SK-N-SH (cell line): ENCODE measurements at regions not wholly inside any gene's neighbourhood (a gene's known extent, or its start where the extent isn't known, plus 50 kb on each side); places are given as distances from the start of the nearest gene placed in this dataset.
"Not testable (repeated sequence)": the region's sequence is repeated elsewhere in the genome, so short reads cannot be mapped to it uniquely, and the experiment has no call there.

Source experiments
- CTCF ChIA-PET: fragments of 300-600, 350-600 bp; formaldehyde crosslinking; extraction: SDS; loops from one replicate; lab custom pipeline; 2021; lab: Yijun Ruan, JAX
- POLR2A ChIA-PET: fragments of 350-600 bp; sonication (Branson Sonifier 250); formaldehyde crosslinking; extraction: SDS; loops from one replicate; lab custom pipeline; 2020; ENCODE audit warnings: antibody characterized with exemption, inconsistent platforms; lab: Yijun Ruan, JAX
- DNase-seq: peaks from one replicate; pipeline ENCODE4 v3.0.0; 2012
- H2AFZ ChIP-seq: fragments of 200-600 bp; sonication (generic); 2 replicates; pipeline ENCODE4 v1.8.1; 2016; ENCODE audit warnings: antibody characterized with exemption, mild to moderate bottlenecking, low read depth
- H3F3A ChIP-seq: fragments of 200-600 bp; sonication (generic); replicated peaks from 2 replicates; pipeline ENCODE3; 2016; ENCODE audit warnings: antibody characterized with exemption, mild to moderate bottlenecking; ENCODE audit not compliant: insufficient read depth
- H3K27ac ChIP-seq, 2 experiments: fragments of 200-500 bp in 1 of 2; fragments of 200-600 bp in 1 of 2; sonication (Bioruptor generic) in 1 of 2; sonication (generic), shearing (Covaris generic) in 1 of 2; 2 replicates each; pipeline versions ENCODE4 v1.5.1 to v1.6.1; 2014 to 2016; ENCODE audit warnings: low read depth in 2 of 2, inconsistent platforms in 1 of 2, low read length in 1 of 2, mild to moderate bottlenecking in 1 of 2, mixed read lengths in 1 of 2
- H3K27me3 ChIP-seq: fragments of 200-600 bp; sonication (generic), shearing (Covaris generic); 2 replicates; pipeline ENCODE4 v1.6.1; 2016; ENCODE audit warnings: mixed run types; ENCODE audit not compliant: insufficient read depth
- H3K36me3 ChIP-seq, 2 experiments: fragments of 200-500 bp in 1 of 2; fragments of 200-600 bp in 1 of 2; sonication (Bioruptor generic) in 1 of 2; sonication (generic) in 1 of 2; replicated peaks in 1 of 2; 2 replicates each; pipeline versions ENCODE3 to v1.5.1; 2014 to 2016; ENCODE audit warnings: low read length in 1 of 2, mild to moderate bottlenecking in 1 of 2; ENCODE audit not compliant: insufficient read depth in 2 of 2, control insufficient read depth in 1 of 2
- H3K4me1 ChIP-seq, 2 experiments: fragments of 200-500 bp in 1 of 2; fragments of 200-600 bp in 1 of 2; sonication (Bioruptor generic) in 1 of 2; sonication (generic), shearing (Covaris generic) in 1 of 2; 2 replicates each; pipeline versions ENCODE4 v1.5.1 to v1.6.1; 2014 to 2016; ENCODE audit warnings: low read depth in 1 of 2, low read length in 1 of 2, mixed run types in 1 of 2; ENCODE audit not compliant: insufficient read depth in 2 of 2, control insufficient read depth in 1 of 2
- H3K4me2 ChIP-seq: fragments of 200-600 bp; sonication (generic), shearing (Covaris generic); 2 replicates; pipeline ENCODE4 v1.6.1; 2017; ENCODE audit warnings: mixed run types
- H3K4me3 ChIP-seq, 2 experiments: fragments of 200-500 bp in 1 of 2; fragments of 200-600 bp in 1 of 2; sonication (Bioruptor generic) in 1 of 2; sonication (generic), shearing (Covaris generic) in 1 of 2; 2 replicates each; pipeline versions ENCODE4 v1.5.1 to v1.8.1; 2014 to 2016; ENCODE audit warnings: low read depth in 2 of 2, inconsistent platforms in 1 of 2, low read length in 1 of 2, mild to moderate bottlenecking in 1 of 2, mixed read lengths in 1 of 2, moderate library complexity in 1 of 2
- H3K79me2 ChIP-seq: fragments of 200-600 bp; sonication (generic); 2 replicates; pipeline ENCODE4 v1.8.1; 2017; ENCODE audit warnings: mild to moderate bottlenecking; ENCODE audit not compliant: insufficient read depth
- H3K9ac ChIP-seq: fragments of 200-600 bp; sonication (generic); 2 replicates; pipeline ENCODE4 v1.6.1; 2017; ENCODE audit warnings: mixed run types
- H3K9me2 ChIP-seq: fragments of 200-600 bp; sonication (generic); 2 replicates; pipeline ENCODE4 v1.6.1; 2017; ENCODE audit warnings: mixed run types
- H3K9me3 ChIP-seq: fragments of 200-600 bp; sonication (generic); 2 replicates; pipeline ENCODE4 v1.6.1; 2017; ENCODE audit warnings: mixed run types, mild to moderate bottlenecking, moderate library complexity
- H4K20me1 ChIP-seq: fragments of 200-600 bp; sonication (generic); 2 replicates; pipeline ENCODE4 v1.6.1; 2017; ENCODE audit warnings: mild to moderate bottlenecking, mixed run types; ENCODE audit not compliant: insufficient read depth
- CTCF ChIP-seq: fragments of 200-600 bp; sonication (generic); IDR thresholded peaks from 2 replicates; pipeline ENCODE4 v1.6.1; 2017; ENCODE audit warnings: antibody characterized with exemption, mild to moderate bottlenecking, moderate library complexity
- MAX ChIP-seq: IDR thresholded peaks from 2 replicates; pipeline ENCODE4 v1.4.0; 2012; ENCODE audit warnings: low read depth
- MEF2A ChIP-seq: IDR thresholded peaks from 2 replicates; pipeline ENCODE4 v1.4.0; 2012; ENCODE audit warnings: low read depth, borderline replicate concordance
- RAD21 ChIP-seq: IDR thresholded peaks from 2 replicates; pipeline ENCODE4 v1.6.1; 2012; ENCODE audit warnings: mild to moderate bottlenecking, low read length
- RXRA ChIP-seq: IDR thresholded peaks from 2 replicates; pipeline ENCODE4 v1.4.0; 2012; ENCODE audit warnings: low read depth, mild to moderate bottlenecking, borderline replicate concordance
- TCF12 ChIP-seq: IDR thresholded peaks from 2 replicates; pipeline ENCODE4 v1.4.0; 2012
- WGBS: methylation state at CpG from one replicate; pipeline ENCODE4 v1.1.6; 2017; ENCODE audit warnings: low lambda C conversion rate; 5-methylcytosine and 5-hydroxymethylcytosine counted together

- ChIA-PET POLR2A (no interaction called here), CTCF (no interaction called here)
- Histone ChIP-seq H3K79me2 (peaks cover 21% of the 10 kb centered on the region; the same call in 1 of the 2 replicates), H3K27me3 (no peaks in the 10 kb centered on the region), H3K9ac (no peak overlapping the region), H2AFZ (no peak overlapping the region), H3K27ac (no peak overlapping the region), H4K20me1 (no peaks in the 10 kb centered on the region), H3K4me2 (no peak overlapping the region), H3K9me3 (no peaks in the 10 kb centered on the region), H3K36me3 (no peaks in the 10 kb centered on the region), H3K9me2 (no peaks in the 10 kb centered on the region), H3F3A (no peaks in the 10 kb centered on the region), H3K4me1 (no peaks in the 10 kb centered on the region), H3K4me3 (no peak overlapping the region)
- DNase-seq, result no peak
- no peak for TF ChIP-seq TCF12
These were observed 351.9 kb upstream of the POU5F2 start for GRCh38 chr5:94093300-94093699.

GRCh38 chr5:94086635-94087034, 345.2 kb upstream of the POU5F2 start:
- H3K9ac ChIP-seq, H3K9me2 ChIP-seq, H3K4me1 ChIP-seq, H4K20me1 ChIP-seq, H3K4me2 ChIP-seq, H2AFZ ChIP-seq, POLR2A ChIA-PET, DNase-seq, H3K9me3 ChIP-seq, H3K36me3 ChIP-seq, H3K27ac ChIP-seq, H3K4me3 ChIP-seq, H3F3A ChIP-seq, H3K27me3 ChIP-seq: not testable (repeated sequence)
- peak; percentile 49 for TF ChIP-seq CTCF
- peak; percentile 45 for TF ChIP-seq RAD21
- H3K79me2 ChIP-seq, result peaks cover 14% of the 10 kb centered on the region; the same call in 1 of the 2 replicates
- WGBS, result 94% methylated on average over 8 of the region's 8 CpGs
- CTCF ChIA-PET, result interaction anchor here (0.7 to 1.3 kb wide), 4 partner anchors 106 to 485 kb away, joined by 3 read pairs; no protein-coding TSS in a partner anchor

GRCh38 chr5:94086194-94086593, 344.8 kb upstream of the POU5F2 start:
- CTCF ChIA-PET, result interaction anchor here (0.8 to 1.3 kb wide), 3 partner anchors 106 to 484 kb away, joined by 3 read pairs; no protein-coding TSS in a partner anchor
- no peak for DNase-seq

More at GRCh38 chr5:94086194-94086593, 344.8 kb upstream of the POU5F2 start:
- Histone ChIP-seq H3K4me1 (no peaks in the 10 kb centered on the region; a peak in 1 of 4 replicates), H3F3A (no peaks in the 10 kb centered on the region), H2AFZ (no peak overlapping the region), H3K36me3 (peaks cover 0 to 8% of the 10 kb centered on the region in 2 experiments), H4K20me1 (no peaks in the 10 kb centered on the region), H3K9me3 (no peaks in the 10 kb centered on the region), H3K27ac (no peak overlapping the region), H3K9me2 (no peaks in the 10 kb centered on the region), H3K9ac (no peak overlapping the region), H3K4me2 (no peak overlapping the region), H3K79me2 (peaks cover 13% of the 10 kb centered on the region; the same call in 1 of the 2 replicates), H3K4me3 (no peak overlapping the region), H3K27me3 (no peaks in the 10 kb centered on the region)
- no peak for TF ChIP-seq RXRA
- no peak for TF ChIP-seq MEF2A
- TF ChIP-seq MAX, result no peak
- POLR2A ChIA-PET, result no interaction called here
- 97% methylated on average over 2 of the region's 2 CpGs for WGBS
